HG03097 (cell line): ENCODE measurements at regions not wholly inside any gene's neighbourhood (a gene's known extent, or its start where the extent isn't known, plus 50 kb on each side); places are given as distances from the start of the nearest gene placed in this dataset.
A peak's percentile ranks its signal among the peaks of the same experiment; 100 is the strongest.

Experiments used
- ATAC-seq: cut with Tn5 transposase; IDR thresholded peaks from one replicate; pipeline ENCODE4 v1.9.1; 2021; ENCODE audit not compliant: unreplicated experiment, low FRiP score

DNA sequence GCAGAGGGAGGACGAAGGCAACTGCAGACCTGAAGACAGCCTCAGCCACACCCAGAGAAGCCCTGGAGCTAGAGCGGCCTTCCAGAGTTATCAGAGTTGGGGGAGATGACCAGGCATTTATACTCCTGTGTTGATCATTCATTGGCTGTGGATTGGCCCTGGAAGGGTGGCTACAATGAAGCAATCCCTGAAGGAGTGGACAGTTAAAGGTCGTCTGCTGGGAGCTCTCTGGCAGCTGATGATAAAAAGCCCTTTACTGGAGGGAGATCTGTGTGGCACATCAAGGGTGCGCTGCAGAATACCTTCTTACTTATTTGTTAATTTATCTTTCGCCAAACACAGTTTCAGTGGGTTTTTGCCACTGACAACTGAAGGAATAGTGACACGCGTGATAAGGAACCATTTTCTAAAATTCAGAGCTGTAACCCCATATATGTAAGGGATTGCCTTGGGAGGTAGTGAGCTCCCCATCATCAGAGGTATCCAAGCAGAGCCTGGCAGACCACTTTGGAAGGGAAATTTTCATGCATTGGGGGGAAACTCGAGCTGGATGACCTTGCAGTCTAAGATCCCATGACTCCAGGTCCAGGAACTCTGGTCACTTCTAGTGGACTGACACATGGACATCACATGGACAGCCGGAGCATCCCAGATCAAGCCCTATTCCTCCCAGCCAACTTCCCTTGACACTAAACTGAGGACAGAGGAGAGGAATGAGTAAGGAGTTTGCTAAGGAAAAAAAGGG lies 126.4 kb upstream of the GADD45A start:
- ATAC-seq, result no peak

DNA sequence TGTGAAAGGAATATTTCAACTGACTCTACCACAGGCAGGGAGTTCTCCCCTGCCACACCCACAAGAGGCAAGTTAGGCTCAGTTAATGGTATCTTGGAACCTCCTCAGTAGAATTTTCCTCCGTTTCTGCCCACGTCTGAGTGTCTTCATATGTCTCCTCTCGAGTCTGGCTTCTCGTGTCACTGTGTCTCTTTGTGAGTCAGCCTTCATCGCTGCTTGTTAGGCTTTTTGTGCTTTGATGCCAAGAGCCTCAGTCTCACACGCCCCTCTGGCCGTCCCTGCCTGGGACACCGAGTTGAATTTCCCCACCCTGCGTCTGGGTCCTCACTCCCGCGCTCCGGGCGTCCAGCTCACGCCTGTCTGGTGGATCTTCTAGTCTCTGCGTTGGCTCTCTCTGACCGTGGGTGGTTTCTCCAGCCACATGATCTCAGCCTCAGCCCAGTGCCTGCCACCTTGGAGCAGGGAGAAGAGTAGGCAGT lies 125.7 kb upstream of the GADD45A start:
- no peak for ATAC-seq

DNA sequence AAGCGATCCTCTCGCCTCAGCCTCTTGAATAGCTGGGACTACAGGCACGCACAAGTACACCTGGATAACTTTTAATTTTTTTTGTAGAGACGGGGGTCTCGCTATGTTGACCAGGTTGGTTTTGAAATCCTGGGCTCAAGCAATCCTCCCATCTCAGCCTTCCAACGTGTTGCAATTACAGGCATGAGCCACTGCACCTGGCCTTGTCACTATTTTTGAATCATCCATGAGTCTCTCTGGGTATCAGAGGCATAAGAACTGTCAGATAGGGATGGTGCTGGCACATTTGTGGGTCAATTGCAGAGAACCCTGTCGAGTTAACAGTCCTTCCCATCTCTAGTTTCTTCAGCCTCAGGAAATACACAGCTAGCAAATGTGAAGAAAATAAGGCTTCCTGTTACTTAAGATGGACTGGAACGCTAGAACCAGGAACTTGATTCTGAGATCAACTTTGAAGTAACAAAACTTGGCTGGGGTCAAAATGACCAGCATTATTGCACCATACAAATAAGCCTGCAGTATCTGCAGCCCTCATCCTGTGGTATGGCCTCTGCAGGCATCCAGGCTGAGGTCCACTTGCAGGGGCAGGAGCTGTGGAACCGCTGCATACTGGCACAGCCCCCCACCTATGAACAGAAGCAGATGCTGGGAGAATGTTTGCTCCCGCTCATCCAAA lies 124.3 kb upstream of the GADD45A start:
- ATAC-seq, result no peak

DNA sequence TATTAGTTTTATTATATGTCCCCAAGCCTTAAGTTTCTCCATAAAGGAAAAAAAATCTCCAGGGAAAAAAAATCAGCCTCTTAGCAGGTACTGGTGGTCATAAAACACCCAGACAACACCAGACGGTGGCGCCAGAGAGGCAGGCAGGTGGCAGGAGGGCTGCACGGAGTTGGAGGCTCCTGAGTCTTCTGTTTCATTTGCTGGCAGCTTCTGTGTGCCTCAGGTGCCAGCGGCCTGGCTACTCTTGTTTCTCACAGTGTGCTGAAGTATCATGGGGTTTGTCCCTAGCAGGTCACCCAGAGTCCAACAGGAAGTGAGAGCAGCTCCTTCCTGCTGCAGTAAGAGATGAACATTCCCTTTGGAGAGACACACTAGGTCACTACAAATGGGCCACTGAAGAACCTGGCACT lies 123.3 kb upstream of the GADD45A start:
- ATAC-seq, result peak; percentile 79

DNA sequence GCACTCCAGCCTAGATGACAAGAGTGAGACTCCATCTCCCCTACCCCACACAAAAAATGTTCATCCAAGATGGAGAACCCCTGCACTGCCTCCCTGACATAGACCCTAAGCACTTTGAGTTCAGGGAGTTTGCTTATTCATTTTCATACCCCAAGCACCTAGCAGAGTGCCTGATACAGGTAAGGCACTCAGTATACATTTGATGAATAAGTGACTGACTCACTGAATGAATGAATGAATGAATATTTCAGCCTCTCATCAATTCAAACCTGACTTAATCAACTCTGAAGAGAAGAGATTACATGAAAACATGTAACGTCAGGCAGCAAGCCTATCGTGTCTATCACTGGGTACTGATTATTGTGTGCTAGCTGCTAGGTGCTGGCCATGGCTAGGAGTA lies 121.3 kb upstream of the GADD45A start:
- no peak for ATAC-seq

DNA sequence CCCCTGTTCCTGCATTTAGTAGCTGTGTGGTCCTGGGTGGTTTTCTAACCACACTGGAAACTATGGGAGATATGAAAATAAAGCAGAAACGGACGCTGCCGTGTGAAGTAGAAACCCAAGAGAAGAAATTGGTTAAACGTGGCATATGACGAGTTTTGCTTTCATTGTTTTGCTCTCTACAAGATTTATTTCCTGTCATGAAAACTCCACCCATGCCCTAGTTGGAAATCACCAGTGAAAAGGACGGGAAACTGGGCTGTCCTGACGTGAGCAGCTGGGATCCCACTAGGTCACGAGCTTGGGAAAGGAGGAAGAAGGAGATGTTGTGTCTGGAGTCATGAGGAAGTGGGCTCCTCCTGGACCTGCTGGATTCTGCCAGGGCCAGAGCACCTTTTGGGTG lies 120.8 kb upstream of the GADD45A start:
- no peak for ATAC-seq

DNA sequence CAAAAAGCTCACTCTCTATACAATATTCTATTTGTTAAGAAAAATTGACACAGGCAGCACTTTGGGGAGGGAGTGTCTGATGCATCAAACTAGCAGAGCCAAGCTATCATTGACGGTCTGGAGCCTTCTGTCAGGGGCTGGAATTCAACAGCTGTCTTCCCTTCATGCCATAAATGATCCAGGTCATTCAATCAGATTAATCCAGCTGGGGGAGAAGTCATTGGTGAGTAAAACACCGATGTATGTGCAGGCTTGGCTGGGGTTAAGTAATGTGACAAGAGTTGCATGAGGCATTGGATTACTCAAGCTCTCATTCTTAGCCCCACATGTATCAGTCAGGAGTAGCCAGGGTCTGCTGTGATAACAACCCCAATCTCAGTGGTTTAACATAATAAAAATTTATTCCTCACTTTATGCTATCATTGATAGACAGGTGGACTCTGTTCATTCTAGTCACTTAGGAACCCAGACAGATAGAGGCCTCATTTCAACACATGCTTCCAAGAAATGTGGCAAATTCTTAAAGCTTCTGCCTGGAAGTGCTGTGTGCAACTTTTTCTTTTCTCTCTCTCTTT lies 118.1 kb upstream of the GADD45A start:
- ATAC-seq, result no peak

DNA sequence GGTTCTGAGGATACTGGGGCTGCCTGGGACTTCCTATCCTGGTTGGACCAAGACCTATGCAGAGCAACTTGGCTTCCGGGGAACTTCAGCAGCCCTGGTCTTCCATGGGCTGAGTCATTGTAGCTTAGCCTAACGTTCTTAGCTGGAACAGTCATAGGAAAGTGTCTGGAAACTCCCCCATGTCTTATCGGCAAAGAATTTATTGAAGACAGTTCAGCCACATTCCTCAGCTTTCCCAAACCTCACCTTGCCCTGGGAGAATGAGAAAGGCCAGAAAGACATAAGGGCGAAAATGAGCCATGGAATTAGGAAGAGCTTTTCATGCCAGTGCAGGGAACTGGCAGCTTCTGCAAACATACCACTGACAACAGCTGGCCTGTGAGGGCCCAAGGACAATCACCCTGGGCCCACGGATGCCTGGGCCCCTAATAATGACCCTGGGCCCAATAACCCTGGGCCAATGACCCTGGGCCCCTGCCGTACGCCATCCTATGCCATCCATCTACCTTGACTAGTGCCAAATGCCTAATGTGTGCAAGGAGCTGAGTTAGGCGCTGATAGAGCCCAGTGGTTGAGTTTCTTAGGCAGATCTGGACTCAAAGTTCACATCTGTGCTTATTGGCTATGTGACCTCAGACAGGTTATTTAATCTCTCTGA lies 114.4 kb upstream of the GADD45A start:
- no peak for ATAC-seq

DNA sequence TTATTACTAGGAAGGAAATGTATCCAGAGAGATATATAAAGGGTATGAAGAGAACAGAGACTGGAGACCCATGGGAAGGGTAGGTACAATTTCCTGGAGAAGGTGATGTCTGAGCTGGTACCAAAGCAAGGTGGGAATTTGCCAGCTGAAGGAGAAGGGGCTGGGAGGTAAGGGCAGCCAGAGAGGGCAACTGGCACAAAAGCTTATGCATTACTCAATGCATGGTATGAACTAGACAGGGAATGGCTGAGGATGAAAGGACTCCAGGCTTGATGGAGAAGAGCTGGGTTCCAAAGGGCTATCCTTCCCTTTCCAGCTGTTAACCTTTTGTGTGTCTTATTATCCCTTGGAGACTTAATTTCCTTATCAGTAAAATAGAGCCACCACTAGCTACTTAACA lies 113.6 kb upstream of the GADD45A start:
- no peak for ATAC-seq

DNA sequence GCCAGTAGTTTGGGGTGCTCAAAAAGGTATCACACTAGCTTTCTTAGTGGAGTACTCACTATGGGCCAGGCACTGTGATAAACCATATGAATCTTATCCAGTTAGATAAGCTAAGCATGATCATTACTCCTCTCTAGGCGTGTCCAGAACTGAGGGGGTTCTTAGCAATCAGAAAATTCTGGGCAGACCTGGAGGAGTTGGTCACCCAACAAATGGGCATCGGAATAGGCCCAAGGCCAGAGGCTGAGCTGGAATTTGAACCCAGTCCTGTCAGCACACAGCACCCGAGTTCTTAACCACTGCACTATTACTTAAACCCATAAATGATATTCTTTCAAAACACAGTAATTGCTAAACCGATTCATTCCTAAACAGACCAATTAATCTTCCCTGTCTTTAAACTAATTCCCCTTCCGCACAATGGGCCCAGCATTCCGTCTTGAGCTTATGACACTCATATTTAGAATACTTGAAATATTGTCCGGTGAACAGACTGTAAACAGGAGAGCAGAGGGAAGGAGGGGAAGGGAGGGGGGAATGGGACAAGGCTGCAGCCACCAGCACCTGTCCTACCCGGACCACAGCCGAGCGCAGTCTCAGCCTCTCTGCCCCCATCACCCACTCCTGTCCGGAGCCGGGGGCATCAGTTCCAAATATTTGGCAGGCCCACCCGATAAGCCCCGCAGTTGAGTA lies 113.0 kb upstream of the GADD45A start:
- ATAC-seq, result no peak

DNA sequence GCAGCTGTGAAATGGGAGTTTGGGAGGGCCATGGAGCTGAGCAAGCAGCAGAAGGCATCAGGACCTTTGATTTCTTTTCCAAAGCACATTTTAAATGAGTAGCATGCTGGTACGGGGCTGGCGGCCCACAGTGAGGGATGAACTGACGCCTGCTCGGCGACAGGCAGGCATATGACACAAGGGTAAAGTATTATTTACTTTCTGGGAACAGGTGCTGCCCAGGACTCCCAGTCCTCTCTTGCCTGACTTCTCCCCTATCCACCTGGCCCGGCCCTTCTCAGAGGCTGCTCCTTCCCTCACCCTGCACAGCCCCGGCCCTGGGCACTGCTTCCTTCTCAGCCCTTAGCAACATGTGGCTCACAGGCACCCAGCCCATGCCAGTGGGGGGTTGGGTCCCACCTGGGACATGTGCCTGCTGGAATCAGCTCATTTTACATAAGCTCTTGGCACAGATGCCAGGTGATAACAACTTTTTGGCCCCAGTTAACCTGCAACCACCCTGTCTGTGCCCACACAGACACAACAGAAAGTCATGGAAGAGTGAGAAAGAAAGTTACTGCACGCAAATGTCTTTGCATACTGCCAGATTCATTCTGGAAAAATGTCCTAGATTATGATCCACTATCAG lies 112.3 kb upstream of the GADD45A start:
- no peak for ATAC-seq

DNA sequence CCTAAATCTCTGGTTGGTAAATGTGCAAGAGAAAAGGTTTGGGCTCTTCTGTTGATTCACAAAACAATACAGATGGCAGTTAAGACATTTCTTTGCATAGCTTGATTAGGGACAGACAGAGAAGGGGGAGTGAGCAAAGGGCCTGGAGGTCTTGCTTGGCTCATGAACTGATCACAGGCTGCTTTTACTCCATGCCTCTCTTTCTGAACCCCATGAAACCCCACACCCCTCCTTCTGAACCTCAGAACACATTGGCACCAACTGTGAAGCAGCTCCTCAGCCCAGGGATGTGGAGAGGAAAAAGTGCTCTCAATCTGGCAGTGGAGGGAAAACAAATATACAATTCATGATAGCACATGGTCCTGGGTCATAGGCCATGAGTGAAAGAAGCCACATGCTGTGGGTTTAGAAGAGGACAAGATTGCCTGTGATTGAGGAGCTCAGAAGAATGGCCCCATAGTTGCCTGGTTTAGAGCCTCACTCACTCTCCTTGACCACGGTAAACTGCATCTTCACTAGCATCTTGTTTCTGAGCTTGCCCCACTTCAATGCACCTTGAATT lies 111.6 kb upstream of the GADD45A start:
- no peak for ATAC-seq

DNA sequence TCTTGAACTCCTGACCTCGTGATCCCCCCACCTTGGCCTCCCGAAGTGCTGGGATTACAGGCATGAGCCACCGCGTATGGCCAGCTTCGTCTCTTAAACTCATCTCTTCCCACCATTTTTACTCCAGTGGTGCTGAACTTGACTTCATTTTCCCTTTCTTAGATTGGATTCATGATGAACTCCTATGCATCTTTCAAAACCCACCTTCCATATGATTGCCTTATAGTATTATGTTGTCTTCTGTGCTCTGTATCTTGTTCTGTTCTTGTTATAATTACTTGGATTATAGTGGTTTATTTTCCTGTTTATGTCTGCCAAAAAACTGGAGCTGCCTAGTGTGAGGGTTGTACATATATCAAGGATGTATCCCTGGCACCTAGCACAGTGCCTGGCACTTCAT lies 110.8 kb upstream of the GADD45A start:
- ATAC-seq, result no peak

DNA sequence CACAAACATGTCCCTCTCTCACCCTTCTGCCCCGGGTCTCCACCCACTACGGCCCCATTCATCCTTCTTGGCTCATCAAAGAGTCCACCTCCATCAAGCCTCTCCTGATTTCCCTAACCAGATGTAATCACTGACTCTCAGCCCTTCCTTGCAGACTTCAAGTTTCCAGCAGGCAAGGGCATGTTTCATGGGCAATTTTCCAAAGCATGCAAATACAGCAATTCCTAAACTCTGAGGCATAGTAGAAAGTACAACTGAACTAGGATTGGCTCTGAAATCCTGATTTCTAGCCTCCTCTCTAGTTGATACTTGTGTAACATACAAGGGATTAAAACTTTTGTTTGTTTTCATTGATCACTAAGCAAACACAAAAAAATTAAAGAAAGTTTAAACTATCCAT lies 109.1 kb upstream of the GADD45A start:
- ATAC-seq, result no peak

DNA sequence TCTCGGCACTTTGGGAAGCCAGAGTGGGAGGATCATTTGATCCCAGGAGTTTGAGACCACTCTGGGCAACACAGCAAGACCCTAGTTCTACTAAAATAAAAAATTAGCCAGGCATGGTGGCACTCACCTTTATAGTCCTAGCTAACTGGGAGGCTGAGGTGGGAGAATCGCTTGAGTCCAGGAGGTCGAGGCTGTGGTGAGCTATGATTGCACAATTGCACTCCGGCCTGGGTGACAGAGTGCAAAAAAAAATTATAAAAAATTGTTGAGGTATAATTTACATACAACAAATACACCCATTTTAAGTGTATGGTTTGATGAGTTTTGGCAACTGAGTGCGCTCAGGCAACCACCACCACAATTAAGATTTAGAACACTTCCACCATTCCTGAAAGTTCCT lies 108.5 kb upstream of the GADD45A start:
- no peak for ATAC-seq

DNA sequence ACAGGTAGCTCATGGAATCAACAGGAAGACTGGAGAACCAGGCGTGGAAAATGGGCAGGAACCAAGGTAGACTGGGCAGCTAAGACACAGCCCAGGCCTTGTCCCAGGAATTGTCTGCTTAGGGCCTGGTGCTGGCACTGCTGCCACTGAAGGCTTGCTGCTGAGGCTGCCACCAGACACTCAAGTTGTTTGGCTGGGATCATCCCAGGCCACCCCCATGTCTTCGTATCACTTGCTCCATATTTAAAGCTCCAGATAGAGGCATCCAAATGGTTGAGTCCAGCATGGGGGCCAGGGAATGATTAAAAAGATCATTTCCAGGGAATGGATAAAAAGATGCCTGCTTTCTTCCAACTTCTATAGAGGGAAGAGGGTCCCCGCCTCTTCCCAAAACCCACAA lies 107.4 kb upstream of the GADD45A start:
- no peak for ATAC-seq

DNA sequence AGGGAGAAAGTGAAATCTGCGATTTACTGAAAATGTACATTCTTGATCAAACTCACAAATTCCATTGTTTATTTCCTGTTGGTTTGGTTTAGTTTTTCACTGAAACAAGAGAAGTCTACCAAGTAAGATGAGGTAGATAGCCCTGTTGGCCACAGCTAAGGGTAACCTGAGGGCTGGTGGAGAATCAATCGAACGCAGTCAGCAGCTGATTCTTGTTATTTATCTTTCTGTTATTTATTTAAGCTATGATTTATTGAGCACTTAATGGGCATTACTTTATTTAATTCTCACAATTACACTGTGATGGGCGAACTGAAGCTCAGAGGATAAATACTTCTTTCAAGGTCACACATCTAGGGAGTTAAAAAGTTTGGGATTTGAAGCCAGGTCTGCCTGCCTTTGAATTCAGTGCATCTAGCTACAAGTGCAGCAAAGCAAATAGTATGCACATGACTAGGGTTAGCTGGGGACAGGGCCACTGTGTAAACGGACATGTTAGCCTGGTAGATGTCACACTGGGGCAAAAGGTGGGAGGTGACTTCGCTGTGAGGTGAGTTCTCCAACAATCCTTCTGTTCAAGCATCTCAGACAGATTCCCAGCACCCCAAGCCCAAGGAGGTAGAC lies 106.5 kb upstream of the GADD45A start:
- no peak for ATAC-seq

DNA sequence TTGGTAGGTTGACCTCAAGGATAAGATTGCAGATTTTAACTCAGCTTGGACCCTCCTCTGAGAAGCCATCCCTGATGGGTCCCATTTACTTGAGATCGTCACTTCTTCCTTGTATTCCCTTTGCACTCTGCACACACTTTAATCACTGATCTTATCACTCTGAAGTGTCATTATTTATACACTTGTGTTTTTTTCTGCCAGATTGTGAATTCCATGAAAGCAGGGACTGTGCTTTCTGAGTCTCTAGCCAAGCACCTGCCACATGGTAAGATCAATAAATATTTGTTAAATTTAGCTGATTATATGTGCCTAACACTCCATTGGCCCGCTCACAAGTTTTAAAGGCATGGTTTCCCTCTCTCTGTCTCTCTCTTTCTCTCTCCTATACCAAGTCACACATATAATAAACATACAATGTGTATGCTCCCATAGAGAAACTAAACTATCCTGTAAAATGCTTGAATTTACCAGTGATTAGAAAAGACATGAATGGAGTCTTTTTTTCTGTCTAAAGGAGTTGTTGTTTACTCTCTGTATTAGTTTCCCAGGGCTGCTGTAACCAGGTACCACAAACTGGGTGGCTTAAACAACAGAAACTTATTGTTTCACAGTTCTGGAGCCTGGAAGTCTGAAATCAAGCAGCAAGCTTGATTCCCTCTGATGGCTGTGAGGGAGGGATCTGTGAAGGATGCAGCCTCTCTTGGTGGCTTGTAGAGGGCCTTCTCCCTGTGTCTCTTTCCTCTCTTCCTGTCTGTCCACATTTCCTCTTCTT lies 105.2 kb upstream of the GADD45A start:
- ATAC-seq, result no peak
